Neural cell (in vitro differentiated cells): ENCODE measurements at regions not wholly inside any gene's neighbourhood (a gene's known extent, or its start where the extent isn't known, plus 50 kb on each side); places are given as distances from the start of the nearest gene placed in this dataset.

Source experiments
- EP300 ChIP-seq: fragments of 450-650 bp; conservative IDR thresholded peaks from 2 replicates; pipeline ENCODE4 v1.6.1; 2014; ENCODE audit warnings: antibody characterized with exemption, mild to moderate bottlenecking, moderate library complexity; ENCODE audit not compliant: poor library complexity, severe bottlenecking
- EZH2 ChIP-seq: fragments of 200-600, 300-800 bp; shearing (Covaris generic), sonication (generic); IDR thresholded peaks from 2 replicates; pipeline ENCODE4 v1.6.1; 2014; ENCODE audit warnings: antibody characterized with exemption, low read length, borderline replicate concordance, mild to moderate bottlenecking; ENCODE audit not compliant: insufficient read depth, poor library complexity, severe bottlenecking
- MXI1 ChIP-seq: fragments of 450-650 bp; conservative IDR thresholded peaks from 2 replicates; pipeline ENCODE4 v1.6.1; 2014; ENCODE audit warnings: antibody characterized with exemption, mild to moderate bottlenecking; ENCODE audit not compliant: poor library complexity, severe bottlenecking
- POLR2AphosphoS5 ChIP-seq: IDR thresholded peaks from 2 replicates; pipeline ENCODE4 v1.6.1; 2012
- RAD21 ChIP-seq: fragments of 450-650 bp; conservative IDR thresholded peaks from 2 replicates; pipeline ENCODE4 v1.6.1; 2014; ENCODE audit warnings: antibody characterized with exemption, mild to moderate bottlenecking, moderate library complexity
- SMC3 ChIP-seq: fragments of 450-650 bp; conservative IDR thresholded peaks from 2 replicates; pipeline ENCODE4 v1.6.1; 2014; ENCODE audit warnings: antibody characterized with exemption, mild to moderate bottlenecking, moderate library complexity; ENCODE audit not compliant: poor library complexity
- TAF1 ChIP-seq: IDR thresholded peaks from 2 replicates; pipeline ENCODE4 v1.6.1; 2012; ENCODE audit warnings: low read depth
- TF ChIP-seq, protein P1 (sequence below): fragments of 450-650 bp; IDR thresholded peaks from 2 replicates; pipeline ENCODE4 v1.5.1; 2014; ENCODE audit warnings: antibody characterized with exemption, mild to moderate bottlenecking, moderate library complexity; ENCODE audit not compliant: poor library complexity, severe bottlenecking
- TF ChIP-seq, protein P2 (sequence below): IDR thresholded peaks from 2 replicates; pipeline ENCODE4 v1.6.1; 2012; ENCODE audit warnings: borderline replicate concordance

DNA sequence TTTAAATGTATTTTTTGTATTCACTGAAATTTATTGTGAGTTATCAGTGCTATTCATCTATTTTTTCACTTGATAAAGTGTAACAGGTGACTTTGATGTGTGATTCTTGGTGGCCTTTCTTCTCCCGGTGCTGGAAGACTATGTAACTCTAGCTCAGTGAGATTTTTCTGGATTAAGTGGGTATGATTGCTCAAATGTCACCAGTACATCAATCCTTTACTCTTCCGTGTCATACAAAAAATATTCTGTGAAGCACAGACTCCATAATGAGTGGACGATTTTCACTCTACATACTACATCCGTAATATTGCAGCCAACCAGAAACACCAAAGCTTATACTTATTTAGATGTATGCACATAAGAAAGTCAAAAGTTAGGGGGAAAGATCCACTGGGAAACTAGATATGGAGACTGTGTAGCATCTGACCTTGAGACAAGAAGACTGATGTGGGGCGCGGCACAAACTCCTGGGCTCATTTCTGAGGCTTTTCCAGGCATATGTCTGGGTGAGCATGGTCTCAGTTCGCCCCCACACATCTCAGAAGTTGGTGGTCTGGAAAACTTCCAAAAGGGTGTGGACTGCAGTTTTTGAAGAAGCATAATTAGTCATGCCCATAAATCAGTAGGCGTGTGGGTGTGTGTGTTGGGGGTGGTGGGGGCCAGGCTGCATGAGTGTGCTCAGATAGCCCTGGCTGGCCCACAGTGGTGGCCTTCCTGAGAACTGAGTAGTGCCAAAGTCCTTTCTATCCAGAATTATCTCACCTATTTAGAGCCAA is 53.9 kb upstream of the TENM3 start:
- TF ChIP-seq, protein P1, sequence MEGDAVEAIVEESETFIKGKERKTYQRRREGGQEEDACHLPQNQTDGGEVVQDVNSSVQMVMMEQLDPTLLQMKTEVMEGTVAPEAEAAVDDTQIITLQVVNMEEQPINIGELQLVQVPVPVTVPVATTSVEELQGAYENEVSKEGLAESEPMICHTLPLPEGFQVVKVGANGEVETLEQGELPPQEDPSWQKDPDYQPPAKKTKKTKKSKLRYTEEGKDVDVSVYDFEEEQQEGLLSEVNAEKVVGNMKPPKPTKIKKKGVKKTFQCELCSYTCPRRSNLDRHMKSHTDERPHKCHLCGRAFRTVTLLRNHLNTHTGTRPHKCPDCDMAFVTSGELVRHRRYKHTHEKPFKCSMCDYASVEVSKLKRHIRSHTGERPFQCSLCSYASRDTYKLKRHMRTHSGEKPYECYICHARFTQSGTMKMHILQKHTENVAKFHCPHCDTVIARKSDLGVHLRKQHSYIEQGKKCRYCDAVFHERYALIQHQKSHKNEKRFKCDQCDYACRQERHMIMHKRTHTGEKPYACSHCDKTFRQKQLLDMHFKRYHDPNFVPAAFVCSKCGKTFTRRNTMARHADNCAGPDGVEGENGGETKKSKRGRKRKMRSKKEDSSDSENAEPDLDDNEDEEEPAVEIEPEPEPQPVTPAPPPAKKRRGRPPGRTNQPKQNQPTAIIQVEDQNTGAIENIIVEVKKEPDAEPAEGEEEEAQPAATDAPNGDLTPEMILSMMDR, result no peak
- TF ChIP-seq, protein P2, sequence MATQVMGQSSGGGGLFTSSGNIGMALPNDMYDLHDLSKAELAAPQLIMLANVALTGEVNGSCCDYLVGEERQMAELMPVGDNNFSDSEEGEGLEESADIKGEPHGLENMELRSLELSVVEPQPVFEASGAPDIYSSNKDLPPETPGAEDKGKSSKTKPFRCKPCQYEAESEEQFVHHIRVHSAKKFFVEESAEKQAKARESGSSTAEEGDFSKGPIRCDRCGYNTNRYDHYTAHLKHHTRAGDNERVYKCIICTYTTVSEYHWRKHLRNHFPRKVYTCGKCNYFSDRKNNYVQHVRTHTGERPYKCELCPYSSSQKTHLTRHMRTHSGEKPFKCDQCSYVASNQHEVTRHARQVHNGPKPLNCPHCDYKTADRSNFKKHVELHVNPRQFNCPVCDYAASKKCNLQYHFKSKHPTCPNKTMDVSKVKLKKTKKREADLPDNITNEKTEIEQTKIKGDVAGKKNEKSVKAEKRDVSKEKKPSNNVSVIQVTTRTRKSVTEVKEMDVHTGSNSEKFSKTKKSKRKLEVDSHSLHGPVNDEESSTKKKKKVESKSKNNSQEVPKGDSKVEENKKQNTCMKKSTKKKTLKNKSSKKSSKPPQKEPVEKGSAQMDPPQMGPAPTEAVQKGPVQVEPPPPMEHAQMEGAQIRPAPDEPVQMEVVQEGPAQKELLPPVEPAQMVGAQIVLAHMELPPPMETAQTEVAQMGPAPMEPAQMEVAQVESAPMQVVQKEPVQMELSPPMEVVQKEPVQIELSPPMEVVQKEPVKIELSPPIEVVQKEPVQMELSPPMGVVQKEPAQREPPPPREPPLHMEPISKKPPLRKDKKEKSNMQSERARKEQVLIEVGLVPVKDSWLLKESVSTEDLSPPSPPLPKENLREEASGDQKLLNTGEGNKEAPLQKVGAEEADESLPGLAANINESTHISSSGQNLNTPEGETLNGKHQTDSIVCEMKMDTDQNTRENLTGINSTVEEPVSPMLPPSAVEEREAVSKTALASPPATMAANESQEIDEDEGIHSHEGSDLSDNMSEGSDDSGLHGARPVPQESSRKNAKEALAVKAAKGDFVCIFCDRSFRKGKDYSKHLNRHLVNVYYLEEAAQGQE, result no peak
- TF ChIP-seq EP300 (no peak), EZH2 (no peak), RAD21 (no peak), POLR2AphosphoS5 (no peak), SMC3 (no peak), TAF1 (no peak), MXI1 (no peak)
